GM19025 (cell line): ENCODE measurements at regions not wholly inside any gene's neighbourhood (a gene's known extent, or its start where the extent isn't known, plus 50 kb on each side); places are given as distances from the start of the nearest gene placed in this dataset.
"Not testable (repeated sequence)": the region's sequence is repeated elsewhere in the genome, so short reads cannot be mapped to it uniquely, and the experiment has no call there.

Source experiments
- ATAC-seq: cut with Tn5 transposase; IDR thresholded peaks from one replicate; pipeline ENCODE4 v1.9.1; 2021; ENCODE audit warnings: mild to moderate bottlenecking, low read depth, moderate library complexity; ENCODE audit not compliant: unreplicated experiment

- no peak for ATAC-seq
Measured at GRCh38 chr19:32047788-32048187, 297.6 kb upstream of the ZNF507 start.

- ATAC-seq: no peak
Measured at GRCh38 chr19:32053376-32053775, 292.0 kb upstream of the ZNF507 start.

- no peak for ATAC-seq
Measured at GRCh38 chr19:32053861-32054260, 291.5 kb upstream of the ZNF507 start.

GRCh38 chr19:32058131-32058530 lies 287.3 kb upstream of the ZNF507 start:
- no peak for ATAC-seq

- ATAC-seq: no peak
Measured at GRCh38 chr19:32061315-32061714, 284.1 kb upstream of the ZNF507 start.

GRCh38 chr19:32063601-32064000 lies 281.8 kb upstream of the ZNF507 start:
- no peak for ATAC-seq

GRCh38 chr19:32066056-32066455 lies 279.4 kb upstream of the ZNF507 start:
- ATAC-seq: no peak

- ATAC-seq: no peak
Measured at GRCh38 chr19:32067685-32068084, 277.7 kb upstream of the ZNF507 start.

- ATAC-seq: no peak
Measured at GRCh38 chr19:32068793-32069192, 276.6 kb upstream of the ZNF507 start.

- ATAC-seq: no peak
Measured at GRCh38 chr19:32070101-32070500, 275.3 kb upstream of the ZNF507 start.

GRCh38 chr19:32082028-32082427 lies 263.4 kb upstream of the ZNF507 start:
- ATAC-seq: no peak

- ATAC-seq: not testable (repeated sequence)
Measured at GRCh38 chr19:32084756-32085363, 260.6 kb upstream of the ZNF507 start.

- no peak for ATAC-seq
Measured at GRCh38 chr19:32091241-32091640, 254.2 kb upstream of the ZNF507 start.

- no peak for ATAC-seq
Measured at GRCh38 chr19:32097011-32097410, 248.4 kb upstream of the ZNF507 start.

- ATAC-seq: no peak
Measured at GRCh38 chr19:32097620-32098019, 247.8 kb upstream of the ZNF507 start.

GRCh38 chr19:32098968-32099367 lies 246.4 kb upstream of the ZNF507 start:
- ATAC-seq: no peak

GRCh38 chr19:32101206-32101605 lies 244.2 kb upstream of the ZNF507 start:
- ATAC-seq: no peak

GRCh38 chr19:32103541-32103940 lies 241.9 kb upstream of the ZNF507 start:
- ATAC-seq: no peak

GRCh38 chr19:32104153-32104849 lies 241.1 kb upstream of the ZNF507 start:
- ATAC-seq: no peak

GRCh38 chr19:32104850-32105235 lies 240.6 kb upstream of the ZNF507 start:
- ATAC-seq: no peak

GRCh38 chr19:32105527-32106310 lies 239.7 kb upstream of the ZNF507 start:
- ATAC-seq: no peak

- ATAC-seq: no peak
Measured at GRCh38 chr19:32122258-32122657, 223.2 kb upstream of the ZNF507 start.
